ENCODE measurements at regions not wholly inside any gene's neighbourhood (a gene's known extent, or its start where the extent isn't known, plus 50 kb on each side); places are given as distances from the start of the nearest gene placed in this dataset.

DNA sequence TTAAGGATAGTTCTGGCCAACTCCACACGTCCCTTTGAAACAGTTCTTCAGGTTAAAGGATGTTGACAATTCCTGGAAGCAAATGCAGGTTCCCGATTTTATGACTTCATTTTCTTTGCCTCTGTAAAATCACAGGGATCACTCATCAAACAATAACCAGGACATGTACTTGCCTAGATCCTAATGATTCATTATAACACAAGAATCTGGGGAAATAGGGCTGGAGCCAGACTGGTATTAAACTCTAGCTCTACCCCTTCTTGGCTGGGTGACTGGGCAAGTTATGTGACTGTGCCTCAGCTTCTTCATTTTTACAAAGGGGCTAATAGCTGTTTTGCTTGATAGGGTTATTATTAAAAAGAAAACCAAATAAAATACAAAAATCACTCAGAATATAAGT is 56.0 kb upstream of the KCND2 start:
- no peak for TF ChIP-seq EZH2 (IDR thresholded peaks at IDR 0.05; ENCODE audit: borderline replicate concordance, insufficient read depth, low read length, poor library complexity, severe bottlenecking)
- TF ChIP-seq EP300 (conservative IDR thresholded peaks at IDR 0.05; ENCODE audit: poor library complexity, severe bottlenecking), result no peak
- TF ChIP-seq CTCF (IDR thresholded peaks at IDR 0.05; ENCODE audit: poor library complexity, severe bottlenecking), result no peak
- no peak for TF ChIP-seq POLR2AphosphoS5 (IDR thresholded peaks at IDR 0.05)
- no peak for TF ChIP-seq MXI1 (conservative IDR thresholded peaks at IDR 0.05; ENCODE audit: poor library complexity, severe bottlenecking)
- TF ChIP-seq REST (IDR thresholded peaks at IDR 0.05; ENCODE audit: borderline replicate concordance), result no peak
- TF ChIP-seq RAD21 (conservative IDR thresholded peaks at IDR 0.05), result no peak
- no peak for TF ChIP-seq TAF1 (IDR thresholded peaks at IDR 0.05; ENCODE audit: low read depth)

Data from neural cell (in vitro differentiated cells).